ENCODE measurements at regions not wholly inside any gene's neighbourhood (a gene's known extent, or its start where the extent isn't known, plus 50 kb on each side); places are given as distances from the start of the nearest gene placed in this dataset.

DNA sequence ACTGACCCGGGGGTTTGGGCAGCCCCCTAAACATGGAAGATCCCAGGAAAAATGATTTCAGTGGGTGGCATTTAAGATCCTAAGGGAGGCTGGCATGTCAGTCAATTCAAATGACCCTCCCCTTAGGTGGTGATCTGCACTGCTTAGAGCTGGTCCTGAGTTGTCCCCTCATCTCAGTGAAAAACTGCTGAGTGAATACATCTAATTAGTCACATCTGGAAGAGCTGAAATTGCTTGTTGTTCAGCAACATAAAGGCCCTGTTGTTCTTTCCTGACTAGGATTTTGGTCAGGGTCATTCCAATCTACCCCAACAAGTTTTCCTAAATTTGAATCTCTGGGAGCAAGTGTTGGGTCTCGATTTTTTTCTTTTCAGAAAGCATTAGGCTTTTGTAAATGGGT lies 126.4 kb downstream of the LCA5 start:
- TF ChIP-seq ESRRG (CRISPR knock-in tag; IDR thresholded peaks at IDR 0.05) (no peak), TOX (CRISPR knock-in tag; IDR thresholded peaks at IDR 0.05; ENCODE audit: borderline replicate concordance) (no peak), ARNTL (CRISPR knock-in tag; IDR thresholded peaks at IDR 0.05; ENCODE audit: borderline replicate concordance, low read depth) (no peak), RARB (CRISPR knock-in tag; IDR thresholded peaks at IDR 0.05) (no peak), BACH2 (CRISPR knock-in tag; IDR thresholded peaks at IDR 0.05; ENCODE audit: borderline replicate concordance) (no peak), ZNF70 (CRISPR knock-in tag; IDR thresholded peaks at IDR 0.05) (no peak), CSDC2 (CRISPR knock-in tag; IDR thresholded peaks at IDR 0.05) (no peak), ZFP30 (CRISPR knock-in tag; IDR thresholded peaks at IDR 0.05) (no peak), GLIS3 (CRISPR knock-in tag; IDR thresholded peaks at IDR 0.05) (no peak), ZNF8 (CRISPR knock-in tag; IDR thresholded peaks at IDR 0.05) (no peak)
- TF ChIP-seq, protein P1, sequence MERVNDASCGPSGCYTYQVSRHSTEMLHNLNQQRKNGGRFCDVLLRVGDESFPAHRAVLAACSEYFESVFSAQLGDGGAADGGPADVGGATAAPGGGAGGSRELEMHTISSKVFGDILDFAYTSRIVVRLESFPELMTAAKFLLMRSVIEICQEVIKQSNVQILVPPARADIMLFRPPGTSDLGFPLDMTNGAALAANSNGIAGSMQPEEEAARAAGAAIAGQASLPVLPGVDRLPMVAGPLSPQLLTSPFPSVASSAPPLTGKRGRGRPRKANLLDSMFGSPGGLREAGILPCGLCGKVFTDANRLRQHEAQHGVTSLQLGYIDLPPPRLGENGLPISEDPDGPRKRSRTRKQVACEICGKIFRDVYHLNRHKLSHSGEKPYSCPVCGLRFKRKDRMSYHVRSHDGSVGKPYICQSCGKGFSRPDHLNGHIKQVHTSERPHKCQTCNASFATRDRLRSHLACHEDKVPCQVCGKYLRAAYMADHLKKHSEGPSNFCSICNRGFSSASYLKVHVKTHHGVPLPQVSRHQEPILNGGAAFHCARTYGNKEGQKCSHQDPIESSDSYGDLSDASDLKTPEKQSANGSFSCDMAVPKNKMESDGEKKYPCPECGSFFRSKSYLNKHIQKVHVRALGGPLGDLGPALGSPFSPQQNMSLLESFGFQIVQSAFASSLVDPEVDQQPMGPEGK (CRISPR knock-in tag; IDR thresholded peaks at IDR 0.05; ENCODE audit: borderline replicate concordance) = no peak
- TF ChIP-seq, protein P2, sequence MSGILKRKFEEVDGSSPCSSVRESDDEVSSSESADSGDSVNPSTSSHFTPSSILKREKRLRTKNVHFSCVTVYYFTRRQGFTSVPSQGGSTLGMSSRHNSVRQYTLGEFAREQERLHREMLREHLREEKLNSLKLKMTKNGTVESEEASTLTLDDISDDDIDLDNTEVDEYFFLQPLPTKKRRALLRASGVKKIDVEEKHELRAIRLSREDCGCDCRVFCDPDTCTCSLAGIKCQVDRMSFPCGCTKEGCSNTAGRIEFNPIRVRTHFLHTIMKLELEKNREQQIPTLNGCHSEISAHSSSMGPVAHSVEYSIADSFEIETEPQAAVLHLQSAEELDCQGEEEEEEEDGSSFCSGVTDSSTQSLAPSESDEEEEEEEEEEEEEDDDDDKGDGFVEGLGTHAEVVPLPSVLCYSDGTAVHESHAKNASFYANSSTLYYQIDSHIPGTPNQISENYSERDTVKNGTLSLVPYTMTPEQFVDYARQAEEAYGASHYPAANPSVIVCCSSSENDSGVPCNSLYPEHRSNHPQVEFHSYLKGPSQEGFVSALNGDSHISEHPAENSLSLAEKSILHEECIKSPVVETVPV (CRISPR knock-in tag; IDR thresholded peaks at IDR 0.05) = no peak
